PC-9 (cell line): ENCODE measurements at regions not wholly inside any gene's neighbourhood (a gene's known extent, or its start where the extent isn't known, plus 50 kb on each side); places are given as distances from the start of the nearest gene placed in this dataset.

Experiments used
- EZH2 ChIP-seq: fragments of 200-600 bp; sonication (generic); IDR thresholded peaks from 2 replicates; pipeline ENCODE4 v1.8.0; 2017; ENCODE audit warnings: antibody characterized with exemption, low read depth
- TF ChIP-seq, protein P1 (sequence below): fragments of 200-600 bp; sonication (generic); conservative IDR thresholded peaks from 2 replicates; pipeline ENCODE4 v1.6.1; 2017; ENCODE audit warnings: mixed run types, antibody characterized with exemption, mild to moderate bottlenecking, moderate library complexity

DNA sequence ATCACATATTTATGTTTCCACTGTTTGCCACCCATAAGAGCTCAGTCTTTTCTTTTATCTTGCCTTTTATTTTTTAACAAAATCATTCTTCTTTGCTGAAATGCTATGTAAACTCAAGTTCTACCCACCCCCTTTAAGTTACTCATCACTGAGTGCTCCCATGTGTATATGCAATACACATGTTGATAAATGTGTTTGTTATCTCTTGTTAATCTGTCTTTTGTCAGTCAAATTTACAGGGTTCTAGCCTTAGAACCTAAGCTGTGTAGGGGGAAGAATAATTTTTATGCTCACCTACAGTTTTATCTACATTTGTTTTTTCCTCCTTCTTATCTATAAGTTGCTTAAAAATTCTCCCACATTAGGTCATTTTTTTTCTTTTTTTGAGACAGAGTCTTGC is 1195.9 kb downstream of the ROBO2 start:
- TF ChIP-seq, protein P1, sequence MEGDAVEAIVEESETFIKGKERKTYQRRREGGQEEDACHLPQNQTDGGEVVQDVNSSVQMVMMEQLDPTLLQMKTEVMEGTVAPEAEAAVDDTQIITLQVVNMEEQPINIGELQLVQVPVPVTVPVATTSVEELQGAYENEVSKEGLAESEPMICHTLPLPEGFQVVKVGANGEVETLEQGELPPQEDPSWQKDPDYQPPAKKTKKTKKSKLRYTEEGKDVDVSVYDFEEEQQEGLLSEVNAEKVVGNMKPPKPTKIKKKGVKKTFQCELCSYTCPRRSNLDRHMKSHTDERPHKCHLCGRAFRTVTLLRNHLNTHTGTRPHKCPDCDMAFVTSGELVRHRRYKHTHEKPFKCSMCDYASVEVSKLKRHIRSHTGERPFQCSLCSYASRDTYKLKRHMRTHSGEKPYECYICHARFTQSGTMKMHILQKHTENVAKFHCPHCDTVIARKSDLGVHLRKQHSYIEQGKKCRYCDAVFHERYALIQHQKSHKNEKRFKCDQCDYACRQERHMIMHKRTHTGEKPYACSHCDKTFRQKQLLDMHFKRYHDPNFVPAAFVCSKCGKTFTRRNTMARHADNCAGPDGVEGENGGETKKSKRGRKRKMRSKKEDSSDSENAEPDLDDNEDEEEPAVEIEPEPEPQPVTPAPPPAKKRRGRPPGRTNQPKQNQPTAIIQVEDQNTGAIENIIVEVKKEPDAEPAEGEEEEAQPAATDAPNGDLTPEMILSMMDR = no peak
- TF ChIP-seq EZH2 = no peak
